PC-9 (cell line): ENCODE measurements at regions not wholly inside any gene's neighbourhood (a gene's known extent, or its start where the extent isn't known, plus 50 kb on each side); places are given as distances from the start of the nearest gene placed in this dataset.

Experiments used
- BruUV-seq: library from RNA; stranded (reverse); fragments of 400-500 nt; replicated peaks from 2 replicates; lab custom pipeline; 2021; lab: Mats Ljungman, UMichigan
- CTCF ChIA-PET: fragments of 300-600 bp; sonication (Branson Sonifier 250); formaldehyde crosslinking; loops from one replicate; lab custom pipeline; 2022; ENCODE audit warnings: antibody characterized with exemption; lab: Charles Lee
- POLR2A ChIA-PET: fragments of 300-600 bp; sonication (Branson Sonifier 250); formaldehyde crosslinking; loops from one replicate; lab custom pipeline; 2022; ENCODE audit warnings: antibody characterized with exemption; ENCODE audit not compliant: unreplicated experiment; lab: Charles Lee
- DNase-seq, 2 experiments: peaks; one replicate each; pipeline versions ENCODE4 v3.0.0 to v3.0.0-alpha.2; 2015 to 2022; ENCODE audit warnings: mixed read lengths in 1 of 2
- H2AFZ ChIP-seq: fragments of 200-600 bp; sonication (generic); 2 replicates; pipeline ENCODE4 v1.8.1; 2017; ENCODE audit warnings: antibody characterized with exemption
- H3F3A ChIP-seq: fragments of 200-600 bp; sonication (generic); 2 replicates; pipeline ENCODE4 v1.8.1; 2017; ENCODE audit warnings: antibody characterized with exemption, mild to moderate bottlenecking, low read depth; ENCODE audit not compliant: insufficient read depth
- H3K27ac ChIP-seq: fragments of 200-600 bp; sonication (generic); 2 replicates; pipeline ENCODE4 v1.6.1; 2016; ENCODE audit warnings: mixed run types
- H3K27me3 ChIP-seq: fragments of 200-600 bp; sonication (generic); 2 replicates; pipeline ENCODE4 v1.6.1; 2016; ENCODE audit warnings: low read depth, mixed run types; ENCODE audit not compliant: insufficient read depth
- H3K36me3 ChIP-seq: fragments of 200-600 bp; sonication (generic); 2 replicates; pipeline ENCODE4 v1.6.1; 2016; ENCODE audit warnings: low read depth, mixed run types
- H3K4me1 ChIP-seq: fragments of 200-600 bp; sonication (generic); replicated peaks from 2 replicates; pipeline ENCODE4 v1.6.1; 2016; ENCODE audit warnings: mixed run types; ENCODE audit not compliant: insufficient read depth
- H3K4me2 ChIP-seq: fragments of 200-600 bp; sonication (generic); 2 replicates; pipeline ENCODE4 v1.6.1; 2017; ENCODE audit warnings: mixed run types
- H3K4me3 ChIP-seq: fragments of 200-600 bp; sonication (generic); 2 replicates; pipeline ENCODE4 v1.6.1; 2016; ENCODE audit warnings: mixed run types
- H3K79me2 ChIP-seq: fragments of 200-600 bp; sonication (generic); 2 replicates; pipeline ENCODE4 v1.6.1; 2017; ENCODE audit warnings: low read depth, mixed run types
- H3K9me2 ChIP-seq: fragments of 200-600 bp; sonication (generic); 2 replicates; pipeline ENCODE4 v1.8.1; 2017; ENCODE audit warnings: mild to moderate bottlenecking; ENCODE audit not compliant: insufficient read depth
- H3K9me3 ChIP-seq: fragments of 200-600 bp; sonication (generic); 2 replicates; pipeline ENCODE4 v1.8.1; 2016; ENCODE audit warnings: low read depth; ENCODE audit not compliant: insufficient read depth
- H4K20me1 ChIP-seq: fragments of 200-600 bp; sonication (generic); 2 replicates; pipeline ENCODE4 v1.8.1; 2017; ENCODE audit not compliant: insufficient read depth
- EZH2 ChIP-seq: fragments of 200-600 bp; sonication (generic); IDR thresholded peaks from 2 replicates; pipeline ENCODE4 v1.8.0; 2017; ENCODE audit warnings: antibody characterized with exemption, low read depth
- intact Hi-C: fragments of 100-400 bp; cut with micrococcal nuclease; formaldehyde crosslinking; loops from one replicate; pipeline ENCODE4 v1.10.0; 2022; ENCODE audit not compliant: unreplicated experiment
- TF ChIP-seq, protein P1 (sequence below): fragments of 200-600 bp; sonication (generic); conservative IDR thresholded peaks from 2 replicates; pipeline ENCODE4 v1.6.1; 2017; ENCODE audit warnings: mixed run types, antibody characterized with exemption, mild to moderate bottlenecking, moderate library complexity

- H4K20me1 ChIP-seq: no peaks in the 10 kb centered on the region
- H2AFZ ChIP-seq: no peak overlapping the region
- ChIA-PET CTCF (no interaction called here), POLR2A (no interaction called here)
- H3K27ac ChIP-seq: no peak overlapping the region
- TF ChIP-seq, protein P1, sequence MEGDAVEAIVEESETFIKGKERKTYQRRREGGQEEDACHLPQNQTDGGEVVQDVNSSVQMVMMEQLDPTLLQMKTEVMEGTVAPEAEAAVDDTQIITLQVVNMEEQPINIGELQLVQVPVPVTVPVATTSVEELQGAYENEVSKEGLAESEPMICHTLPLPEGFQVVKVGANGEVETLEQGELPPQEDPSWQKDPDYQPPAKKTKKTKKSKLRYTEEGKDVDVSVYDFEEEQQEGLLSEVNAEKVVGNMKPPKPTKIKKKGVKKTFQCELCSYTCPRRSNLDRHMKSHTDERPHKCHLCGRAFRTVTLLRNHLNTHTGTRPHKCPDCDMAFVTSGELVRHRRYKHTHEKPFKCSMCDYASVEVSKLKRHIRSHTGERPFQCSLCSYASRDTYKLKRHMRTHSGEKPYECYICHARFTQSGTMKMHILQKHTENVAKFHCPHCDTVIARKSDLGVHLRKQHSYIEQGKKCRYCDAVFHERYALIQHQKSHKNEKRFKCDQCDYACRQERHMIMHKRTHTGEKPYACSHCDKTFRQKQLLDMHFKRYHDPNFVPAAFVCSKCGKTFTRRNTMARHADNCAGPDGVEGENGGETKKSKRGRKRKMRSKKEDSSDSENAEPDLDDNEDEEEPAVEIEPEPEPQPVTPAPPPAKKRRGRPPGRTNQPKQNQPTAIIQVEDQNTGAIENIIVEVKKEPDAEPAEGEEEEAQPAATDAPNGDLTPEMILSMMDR: no peak
- TF ChIP-seq EZH2: no peak
- no peak overlapping the region for H3K4me2 ChIP-seq
- H3K4me1 ChIP-seq: no peaks in the 10 kb centered on the region
- no TSS peak for BruUV-seq
- no peaks in the 10 kb centered on the region for H3K36me3 ChIP-seq
- no peaks in the 10 kb centered on the region for H3K9me3 ChIP-seq
- intact Hi-C loops: no loop called here
- no peaks in the 10 kb centered on the region for H3F3A ChIP-seq
- no peak for DNase-seq
- H3K27me3 ChIP-seq: peaks cover 5% of the 10 kb centered on the region; the same call in 1 of the 2 replicates
- no peaks in the 10 kb centered on the region for H3K9me2 ChIP-seq
- H3K4me3 ChIP-seq: no peak overlapping the region
- no peaks in the 10 kb centered on the region for H3K79me2 ChIP-seq
Measured at GRCh38 chr2:21453723-21454450, 330.1 kb downstream of the TDRD15 start.

DNA sequence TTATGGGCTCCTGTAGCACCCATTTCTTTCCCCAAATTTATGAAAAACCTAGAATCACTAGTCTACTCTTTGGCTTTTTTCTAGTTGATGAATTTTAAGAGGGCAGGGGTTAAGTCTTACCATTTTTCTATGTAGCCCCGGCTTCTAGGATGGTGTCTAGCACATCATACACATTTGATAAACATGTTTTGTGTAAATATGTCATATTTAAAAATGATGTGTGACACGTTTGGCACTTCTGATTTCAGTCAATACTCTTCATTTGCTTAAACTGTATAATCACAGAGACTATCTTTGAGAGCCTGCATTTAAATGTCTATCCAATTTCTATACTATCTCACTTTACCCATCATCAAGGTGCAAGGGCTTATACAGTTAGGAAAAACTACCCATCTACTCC lies 331.1 kb downstream of the TDRD15 start:
- no peaks in the 10 kb centered on the region for H3K79me2 ChIP-seq
- H3K36me3 ChIP-seq: no peaks in the 10 kb centered on the region
- ChIA-PET CTCF (no interaction called here), POLR2A (no interaction called here)
- no peaks in the 10 kb centered on the region for H3K9me3 ChIP-seq
- no peaks in the 10 kb centered on the region for H3F3A ChIP-seq
- peaks cover 5% of the 10 kb centered on the region; the same call in 1 of the 2 replicates for H3K27me3 ChIP-seq
- H3K27ac ChIP-seq: no peak overlapping the region
- no peaks in the 10 kb centered on the region for H3K4me1 ChIP-seq
- intact Hi-C loops: no loop called here
- H3K9me2 ChIP-seq: no peaks in the 10 kb centered on the region
- TF ChIP-seq, protein P1: no peak
- no peak for TF ChIP-seq EZH2
- no TSS peak for BruUV-seq
- H2AFZ ChIP-seq: no peak overlapping the region
- H3K4me3 ChIP-seq: no peak overlapping the region
- DNase-seq: no peak
- no peaks in the 10 kb centered on the region for H4K20me1 ChIP-seq
- H3K4me2 ChIP-seq: no peak overlapping the region

- H2AFZ ChIP-seq: no peak overlapping the region
- no peak overlapping the region for H3K27ac ChIP-seq
Measured at GRCh38 chr2:21461754-21462240, 338.0 kb downstream of the TDRD15 start.

More at GRCh38 chr2:21461754-21462240, 338.0 kb downstream of the TDRD15 start:
- no TSS peak for BruUV-seq
- Histone ChIP-seq H3K4me3 (no peak overlapping the region), H3K36me3 (no peaks in the 10 kb centered on the region), H3K79me2 (no peaks in the 10 kb centered on the region), H4K20me1 (no peaks in the 10 kb centered on the region), H3K27me3 (no peaks in the 10 kb centered on the region), H3K9me2 (no peaks in the 10 kb centered on the region), H3F3A (no peaks in the 10 kb centered on the region), H3K9me3 (no peaks in the 10 kb centered on the region), H3K4me2 (no peak overlapping the region), H3K4me1 (no peaks in the 10 kb centered on the region)
- POLR2A ChIA-PET: no interaction called here
- no peak for TF ChIP-seq EZH2
- TF ChIP-seq, protein P1: no peak
- CTCF ChIA-PET: no interaction called here
- intact Hi-C loops: no loop called here
- no peak for DNase-seq
